ENCODE measurements at regions not wholly inside any gene's neighbourhood (a gene's known extent, or its start where the extent isn't known, plus 50 kb on each side); places are given as distances from the start of the nearest gene placed in this dataset.

- Histone ChIP-seq H3K9me3 (ENCODE audit: insufficient read depth in 2 of 2, low read depth in 1 of 2, low read length in 1 of 2) (no peaks in the 10 kb centered on the region), H2BK15ac (ENCODE audit: low read length) (no peak overlapping the region), H4K5ac (ENCODE audit: insufficient read length, low read depth, low read length) (no peak overlapping the region), H4K8ac (ENCODE audit: extremely low read depth, insufficient read depth, low read length) (no peak overlapping the region), H3K27ac (ENCODE audit: low read depth, low read length) (no peak overlapping the region), H3K4ac (replicated peaks; ENCODE audit: insufficient read length, low read depth, low read length) (no peak overlapping the region), H3K4me1 (replicated peaks in 1 of 4; ENCODE audit: control insufficient read depth in 3 of 4, insufficient read depth in 4 of 4, low read length in 3 of 4) (0 out of 7 replicates have a peak, but pooled peaks cover 0 to 1% (median 0%) of the 10 kb centered on the region in 4 experiments), H3K79me1 (ENCODE audit: low read depth, low read length) (no peaks in the 10 kb centered on the region), H3K56ac (replicated peaks; ENCODE audit: insufficient read length, low read depth, low read length) (no peak overlapping the region), H2AFZ (ENCODE audit: low read length) (no peak overlapping the region), H3K36me3 (ENCODE audit: control insufficient read depth in 2 of 4, insufficient read depth in 4 of 4, low read length in 3 of 4) (no peaks in the 10 kb centered on the region), H2AK5ac (ENCODE audit: low read depth, low read length) (no peak overlapping the region), H2BK12ac (ENCODE audit: low read depth, low read length) (no peak overlapping the region), H2BK5ac (ENCODE audit: low read depth, low read length) (no peak overlapping the region), H3K79me2 (ENCODE audit: control insufficient read depth in 1 of 2, insufficient read depth in 2 of 2, low read length in 2 of 2) (no peaks in the 10 kb centered on the region), H3K18ac (ENCODE audit: extremely low read depth, low read length) (no peak overlapping the region), H3K27me3 (replicated peaks in 1 of 4; ENCODE audit: control insufficient read depth in 3 of 4, extremely low read depth in 1 of 4, insufficient read depth in 3 of 4, low read length in 3 of 4) (no peaks in the 10 kb centered on the region), H3K4me3 (ENCODE audit: extremely low read depth in 1 of 4, insufficient read depth in 2 of 4, low read depth in 3 of 4, low read length in 4 of 4) (no peak overlapping the region), H3K14ac (ENCODE audit: insufficient read length) (no peak overlapping the region), H3K9ac (replicated peaks in 1 of 4; ENCODE audit: extremely low read depth in 1 of 4, low read depth in 3 of 4, low read length in 3 of 4) (no peak overlapping the region), H2BK120ac (replicated peaks; ENCODE audit: low read depth, low read length) (no peak overlapping the region), H3K4me2 (ENCODE audit: insufficient read depth in 1 of 2, low read depth in 2 of 2, low read length in 2 of 2) (no peak overlapping the region), H3K23me2 (ENCODE audit: low read depth, low read length) (no peaks in the 10 kb centered on the region), H4K91ac (replicated peaks; ENCODE audit: insufficient read length, low read length) (no peak overlapping the region), H4K20me1 (replicated peaks in 1 of 2; ENCODE audit: control insufficient read depth in 1 of 2, insufficient read depth in 2 of 2, low read length in 2 of 2) (no peaks in the 10 kb centered on the region), H3K23ac (ENCODE audit: insufficient read length) (no peak overlapping the region), H2BK20ac (ENCODE audit: low read length) (no peak overlapping the region)
- 76% methylated on average over 7 of the region's 7 CpGs; no CpG with 5 or more reads in 1 of the 2 experiments for WGBS, 2 experiments (ENCODE audit: extremely low coverage in 1 of 2, insufficient coverage in 1 of 2, insufficient read length in 1 of 2, insufficient replicate concordance in 2 of 2, low coverage in 1 of 2, low lambda C conversion rate in 2 of 2, missing lambda C conversion rate in 1 of 2)
- ChIA-PET POLR2A (ENCODE audit: partially characterized antibody) (no interaction called here), CTCF (ENCODE audit: partially characterized antibody) (interaction anchor here (1.2 kb wide), 1 partner anchor 13 kb away, joined by 3 read pairs; no protein-coding TSS in a partner anchor)
- FAIRE-seq, result no peak
- DNase-seq (ENCODE audit: low read depth in 1 of 2, low spot score in 2 of 2), result no peak
- TF ChIP-seq KDM1A (IDR thresholded peaks at IDR 0.05; ENCODE audit: borderline replicate concordance, low read length), result no peak
- no peak for TF ChIP-seq USF2 (IDR thresholded peaks at IDR 0.05; ENCODE audit: low read length)
Observed at GRCh38 chr3:18077128-18077840, 334.9 kb upstream of the TBC1D5 start.

Data from H1 (cell line).